NCI-H2029 (cell line): ENCODE measurements at regions not wholly inside any gene's neighbourhood (a gene's known extent, or its start where the extent isn't known, plus 50 kb on each side); places are given as distances from the start of the nearest gene placed in this dataset.
"Not testable (repeated sequence)": the region's sequence is repeated elsewhere in the genome, so short reads cannot be mapped to it uniquely, and the experiment has no call there.

Source experiments
- DNase-seq: peaks from one replicate; lab custom pipeline; 2025; lab: John Stamatoyannopoulos, UW

- no peak for DNase-seq
Observed at GRCh38 chr16:25434064-25434463, 176.4 kb upstream of the ZKSCAN2 start.

- no peak for DNase-seq
Observed at GRCh38 chr16:25433388-25433787, 175.7 kb upstream of the ZKSCAN2 start.

GRCh38 chr16:25431472-25431871, 173.8 kb upstream of the ZKSCAN2 start:
- DNase-seq = no peak

GRCh38 chr16:25426829-25427228, 169.2 kb upstream of the ZKSCAN2 start:
- DNase-seq = no peak

- no peak for DNase-seq
Observed at GRCh38 chr16:25419681-25420080, 162.0 kb upstream of the ZKSCAN2 start.

GRCh38 chr16:25419153-25419552, 161.5 kb upstream of the ZKSCAN2 start:
- DNase-seq = no peak

- no peak for DNase-seq
Observed at GRCh38 chr16:25416002-25416401, 158.4 kb upstream of the ZKSCAN2 start.

GRCh38 chr16:25413975-25414374, 156.3 kb upstream of the ZKSCAN2 start:
- DNase-seq = no peak

- DNase-seq = no peak
Observed at GRCh38 chr16:25413133-25413532, 155.5 kb upstream of the ZKSCAN2 start.

GRCh38 chr16:25411396-25412081, 153.9 kb upstream of the ZKSCAN2 start:
- DNase-seq = no peak

GRCh38 chr16:25403852-25404251, 146.2 kb upstream of the ZKSCAN2 start:
- DNase-seq = no peak

- no peak for DNase-seq
Observed at GRCh38 chr16:25395528-25395927, 137.9 kb upstream of the ZKSCAN2 start.

- DNase-seq = no peak
Observed at GRCh38 chr16:25390761-25391160, 133.1 kb upstream of the ZKSCAN2 start.

GRCh38 chr16:25374556-25374955, 116.9 kb upstream of the ZKSCAN2 start:
- no peak for DNase-seq

- DNase-seq = no peak
Observed at GRCh38 chr16:25372716-25373115, 115.1 kb upstream of the ZKSCAN2 start.

GRCh38 chr16:25371342-25371741, 113.7 kb upstream of the ZKSCAN2 start:
- no peak for DNase-seq

- DNase-seq = no peak
Observed at GRCh38 chr16:25370541-25370940, 112.9 kb upstream of the ZKSCAN2 start.

GRCh38 chr16:25367773-25368524, 110.3 kb upstream of the ZKSCAN2 start:
- DNase-seq = no peak

GRCh38 chr16:25366078-25366477, 108.4 kb upstream of the ZKSCAN2 start:
- DNase-seq = no peak

- not testable (repeated sequence) for DNase-seq
Observed at GRCh38 chr16:25359516-25359915, 101.9 kb upstream of the ZKSCAN2 start.

- no peak for DNase-seq
Observed at GRCh38 chr16:25344006-25344405, 86.4 kb upstream of the ZKSCAN2 start.

- no peak for DNase-seq
Observed at GRCh38 chr16:25340973-25341372, 83.3 kb upstream of the ZKSCAN2 start.

GRCh38 chr16:25317732-25318316, 60.2 kb upstream of the ZKSCAN2 start:
- DNase-seq = no peak
